Cerebellar cortex (tissue), 1 donor: ENCODE measurements at regions not wholly inside any gene's neighbourhood (a gene's known extent, or its start where the extent isn't known, plus 50 kb on each side); places are given as distances from the start of the nearest gene placed in this dataset.

Experiments used
- DNase-seq: peaks from one replicate; pipeline ENCODE4 v3.0.0-alpha.2; 2015; ENCODE audit warnings: low spot score

GRCh38 chr9:91067306-91067860 lies 265.8 kb downstream of the SYK start:
- DNase-seq = no peak

DNA sequence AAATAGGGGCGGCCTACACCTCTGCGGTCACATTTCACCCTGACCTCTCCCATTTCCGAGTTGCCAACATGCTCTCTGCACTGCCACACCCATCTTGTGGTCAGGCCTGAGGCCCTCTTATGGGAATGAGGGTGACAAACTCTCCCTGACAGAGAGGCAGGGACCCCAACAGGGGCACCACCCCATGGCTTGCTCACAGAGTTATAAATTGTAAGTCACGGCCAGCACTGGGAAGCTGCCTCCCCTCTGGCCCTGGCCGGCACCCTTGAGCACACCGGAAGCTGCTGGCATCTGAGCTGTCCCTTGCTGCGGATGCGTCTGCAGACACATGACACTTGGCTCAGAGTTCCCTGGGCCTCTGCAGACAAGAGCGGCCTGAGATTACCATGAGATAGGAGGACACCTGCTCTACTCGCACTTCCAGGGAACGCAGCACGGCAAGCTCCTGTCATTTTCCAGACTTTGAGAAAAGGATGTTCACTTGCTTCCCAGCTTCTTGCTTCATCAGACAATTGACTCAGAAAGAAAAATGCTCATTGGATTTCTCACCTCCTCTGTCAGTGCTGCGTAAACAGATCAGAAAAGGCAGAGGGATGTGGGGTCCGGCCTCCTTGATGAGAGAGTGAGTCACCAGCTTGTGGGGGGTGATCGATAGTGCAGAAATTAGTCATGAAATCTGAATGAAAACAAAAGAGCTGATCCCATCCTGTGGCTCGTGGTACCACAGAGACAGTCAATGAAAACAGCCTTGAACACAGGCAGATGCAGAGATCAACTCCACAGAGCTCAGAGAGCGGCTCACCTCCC lies 269.8 kb downstream of the SYK start:
- peak; percentile 43 for DNase-seq

DNA sequence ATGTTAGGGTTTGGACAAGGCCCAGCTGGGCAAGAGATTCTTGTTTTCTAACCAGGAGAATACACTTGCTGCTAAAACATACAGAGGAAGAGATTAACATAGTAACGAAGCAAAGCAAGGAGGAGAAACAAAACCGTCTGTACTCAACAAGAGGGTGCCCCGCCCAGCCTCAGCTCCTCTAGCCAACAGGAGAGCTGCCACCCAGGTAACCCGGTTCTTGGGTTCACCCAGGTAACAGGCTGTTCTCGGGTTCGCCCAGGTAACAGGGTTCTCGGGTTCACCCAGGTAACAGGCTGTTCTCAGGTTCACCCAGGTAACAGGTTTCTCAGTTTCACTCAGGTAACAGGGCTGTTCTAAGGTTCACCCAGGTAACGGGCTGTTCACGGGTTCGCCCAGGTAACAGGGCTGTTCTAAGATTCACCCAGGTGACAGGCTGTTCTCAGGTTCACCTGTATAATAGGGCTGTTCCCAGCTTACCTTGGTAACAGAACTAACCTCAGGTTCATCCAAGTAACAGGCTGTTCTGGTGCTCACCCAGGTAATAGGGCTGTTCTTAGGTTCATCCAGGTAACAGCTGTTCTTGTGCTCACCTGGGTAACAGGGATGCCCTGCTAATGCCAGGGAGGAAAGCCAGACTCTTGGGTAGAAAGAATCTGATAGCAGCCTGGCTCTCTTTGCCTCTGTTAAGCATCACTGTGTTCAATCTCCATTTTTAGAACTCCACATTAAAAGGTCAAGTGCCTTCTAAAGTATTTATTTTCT lies 271.6 kb downstream of the SYK start:
- DNase-seq = no peak

- DNase-seq = peak; percentile 64
Measured at GRCh38 chr9:91073811-91074771, 272.5 kb downstream of the SYK start.

GRCh38 chr9:91074866-91075265 lies 273.2 kb downstream of the SYK start:
- no peak for DNase-seq

GRCh38 chr9:91075279-91075678 lies 273.7 kb downstream of the SYK start:
- DNase-seq = no peak

- DNase-seq = no peak
Measured at GRCh38 chr9:91077624-91078368, 276.2 kb downstream of the SYK start.

DNA sequence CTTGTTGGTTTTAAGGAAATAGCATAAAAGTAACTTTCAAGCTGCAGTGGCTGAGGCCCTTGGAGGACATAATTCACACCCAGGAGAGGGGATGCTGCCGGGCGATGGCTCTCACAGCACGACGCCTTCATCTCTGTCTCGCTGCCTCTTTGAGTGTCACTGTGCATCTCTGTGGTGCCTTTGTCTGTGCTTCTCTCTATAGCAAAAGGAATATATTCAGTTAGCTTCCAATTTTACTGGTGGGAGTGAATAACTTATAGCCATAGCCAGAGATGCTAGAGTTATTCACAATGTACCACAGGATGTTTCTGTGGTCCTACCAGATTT lies 276.7 kb downstream of the SYK start:
- DNase-seq = no peak

GRCh38 chr9:91082731-91083130 lies 279.0 kb downstream of the AUH start:
- no peak for DNase-seq

DNA sequence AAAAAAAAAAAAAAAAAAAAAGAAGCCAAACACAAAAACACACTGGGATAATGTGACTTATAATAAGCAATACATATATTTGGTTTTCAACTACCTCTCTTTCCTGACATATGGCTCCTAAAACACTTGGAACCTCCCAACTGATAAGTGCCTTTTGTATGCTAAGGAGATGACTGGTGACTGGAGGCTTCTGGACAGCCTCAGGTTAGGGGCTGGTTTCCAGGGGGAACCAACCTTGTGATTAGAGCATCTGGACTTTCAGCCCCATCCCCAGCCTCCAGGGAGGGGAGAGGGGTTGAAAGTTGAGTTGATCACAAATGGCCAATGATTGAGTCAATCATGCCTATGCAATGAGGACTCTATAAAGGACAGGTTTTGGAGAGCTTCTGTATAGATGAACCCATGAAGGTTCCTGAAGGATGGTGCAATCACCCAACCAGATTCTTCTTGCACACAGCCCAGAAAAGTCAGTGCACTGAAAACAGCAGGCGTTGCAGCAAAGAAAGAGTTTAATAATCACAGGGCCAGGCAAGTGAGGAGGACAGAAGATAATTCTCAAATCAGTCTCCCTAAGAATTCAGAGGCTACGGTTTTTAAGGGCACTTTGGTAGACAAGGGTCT lies 276.7 kb downstream of the AUH start:
- no peak for DNase-seq

DNA sequence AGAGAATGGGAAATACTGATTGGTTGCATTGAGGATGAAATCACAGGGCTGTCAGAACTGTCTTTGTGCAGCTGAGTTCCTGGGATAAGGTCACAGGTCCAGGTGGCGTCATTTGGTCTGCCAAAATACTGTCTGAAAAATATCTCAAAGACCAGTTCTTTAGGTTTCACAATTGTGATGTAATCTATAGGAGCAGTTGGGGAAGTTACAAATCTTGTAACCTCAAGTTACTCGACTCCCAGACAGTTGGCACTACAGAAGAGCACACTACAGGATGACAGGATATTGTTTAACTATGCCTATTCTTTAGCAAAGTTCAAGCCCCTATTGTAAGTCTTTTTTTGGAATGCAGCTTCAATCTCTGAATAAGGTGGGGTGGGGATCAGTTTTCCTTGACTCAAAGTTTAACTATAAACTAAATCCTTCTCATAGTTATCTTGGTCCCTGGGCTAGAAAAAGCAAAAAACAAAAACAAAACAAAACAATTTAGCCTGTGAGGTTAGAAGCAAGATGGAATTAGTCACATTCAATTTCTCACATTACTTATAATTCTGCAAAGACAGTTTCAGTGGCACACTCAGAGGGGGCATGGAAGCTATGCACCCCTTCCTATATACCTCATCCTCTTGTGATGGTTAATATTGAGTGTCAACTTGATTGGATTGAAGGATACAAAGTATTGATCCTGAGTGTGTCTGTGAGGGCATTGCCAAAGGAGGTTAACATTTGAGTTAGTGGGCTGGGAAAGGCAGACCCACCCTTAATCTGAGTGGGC lies 276.0 kb downstream of the AUH start:
- no peak for DNase-seq

- DNase-seq = no peak
Measured at GRCh38 chr9:91086657-91087461, 274.9 kb downstream of the AUH start.

- no peak for DNase-seq
Measured at GRCh38 chr9:91087462-91087759, 274.3 kb downstream of the AUH start.

GRCh38 chr9:91089405-91090129 lies 272.2 kb downstream of the AUH start:
- peak; percentile 17 for DNase-seq

DNA sequence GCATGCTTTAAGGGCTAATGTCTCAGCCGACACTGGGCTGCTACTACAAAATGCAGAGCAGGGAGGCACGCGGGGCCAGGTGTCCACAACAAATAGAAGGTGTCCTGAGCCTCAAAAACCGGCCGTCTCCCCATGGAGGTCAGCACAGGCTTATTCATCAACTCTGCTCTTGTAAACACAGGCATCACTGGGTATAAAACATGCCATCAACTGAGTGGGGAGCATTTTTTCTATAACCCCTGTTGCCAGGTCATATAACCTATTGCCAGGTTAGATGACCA lies 271.6 kb downstream of the AUH start:
- DNase-seq = no peak

DNA sequence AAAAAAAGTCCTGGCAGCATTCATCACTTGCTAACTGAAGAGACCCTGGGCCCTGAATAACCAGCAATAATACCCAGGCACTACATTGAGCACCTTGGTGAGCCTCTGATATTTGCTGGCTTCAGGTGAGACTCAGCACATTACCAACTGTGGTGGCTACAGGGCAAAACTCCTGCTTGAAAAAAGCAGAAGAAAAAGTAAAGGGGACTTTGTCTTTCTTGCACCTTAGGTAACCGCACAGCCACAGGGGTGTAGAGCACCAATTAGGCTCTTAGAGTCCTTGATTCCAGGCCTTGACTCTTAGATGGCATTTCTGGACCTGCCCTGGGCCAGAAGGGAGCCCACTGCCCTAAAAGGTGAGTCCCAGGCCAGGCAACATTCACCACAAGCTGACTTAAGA lies 269.5 kb downstream of the AUH start:
- DNase-seq = no peak

- DNase-seq = no peak
Measured at GRCh38 chr9:91094324-91095088, 267.2 kb downstream of the AUH start.

DNA sequence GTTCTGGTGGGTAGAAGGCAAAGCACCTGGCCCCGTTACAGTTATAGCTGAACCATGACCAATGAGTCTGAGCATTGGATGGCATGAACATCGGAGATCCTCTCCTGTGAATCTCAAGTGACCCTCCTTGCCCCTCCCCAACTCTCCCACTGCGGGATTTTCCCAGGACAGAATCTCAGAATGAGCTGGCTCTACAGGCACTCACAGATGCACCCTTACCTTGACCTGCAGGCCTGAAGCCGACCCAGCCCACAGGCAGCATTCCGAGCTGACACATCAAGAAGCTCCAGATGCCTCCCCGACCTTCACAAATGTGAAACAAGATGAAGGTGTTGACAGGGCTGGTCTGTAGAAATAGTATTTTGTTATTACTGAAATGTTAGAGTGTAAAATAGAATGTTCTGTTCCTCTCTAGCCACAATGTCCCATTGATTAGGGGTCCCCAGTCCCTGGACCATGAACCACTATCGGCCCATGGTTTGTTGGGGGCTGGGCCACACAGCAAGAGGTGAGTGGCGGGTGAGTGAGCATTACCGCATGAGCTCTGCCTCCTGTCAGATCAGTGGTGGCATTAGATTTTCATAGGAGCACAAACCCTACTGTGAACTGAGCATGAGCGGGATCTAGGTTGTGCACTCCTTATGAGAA lies 263.4 kb downstream of the AUH start:
- DNase-seq = no peak
